ENCODE measurements at regions not wholly inside any gene's neighbourhood (a gene's known extent, or its start where the extent isn't known, plus 50 kb on each side); places are given as distances from the start of the nearest gene placed in this dataset.
"Not testable (repeated sequence)": the region's sequence is repeated elsewhere in the genome, so short reads cannot be mapped to it uniquely, and the experiment has no call there.

DNA sequence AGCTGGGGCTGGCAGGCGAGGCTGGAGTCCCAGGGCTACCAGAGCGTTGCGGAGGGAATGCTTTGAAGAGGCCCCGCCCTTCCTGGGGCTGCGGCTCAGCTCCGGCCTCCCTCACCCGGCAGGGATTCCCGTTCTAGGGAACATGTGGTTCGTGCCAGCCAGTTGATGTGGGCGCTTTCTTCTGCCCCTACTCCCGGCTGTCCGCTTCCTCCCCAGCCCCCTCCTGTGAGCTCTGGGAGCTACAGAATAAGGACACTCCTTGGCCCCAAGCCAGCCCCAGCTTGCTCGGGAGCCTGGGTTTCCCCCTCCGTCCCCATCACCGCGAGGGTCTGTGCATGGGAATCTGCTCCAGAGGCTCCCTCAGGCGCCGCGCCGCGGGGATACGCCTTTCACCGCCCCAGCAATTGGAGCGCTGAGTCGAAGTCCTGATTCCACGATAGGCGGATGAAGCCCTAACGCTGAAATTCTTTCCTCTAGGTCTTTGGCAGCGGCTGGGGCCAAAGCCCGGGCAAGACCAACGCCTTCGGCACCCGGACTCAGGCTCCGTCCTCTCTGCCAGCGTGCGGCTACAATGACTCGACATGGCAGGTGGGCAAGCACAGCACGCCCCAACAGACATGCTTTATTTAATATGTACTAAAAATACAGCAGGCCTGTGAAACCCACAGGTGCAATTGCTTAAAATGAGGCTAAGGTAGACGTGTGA lies 69.5 kb downstream of the KLF15 start:
- WGBS (ENCODE audit: insufficient coverage) = 5% methylated on average over 34 of the region's 39 CpGs
- Mint-ChIP-seq H3K4me3 (no peak overlapping the region), H3K36me3 (no peaks in the 10 kb centered on the region), H3K27ac (no peak overlapping the region), H3K4me1 (no peaks in the 10 kb centered on the region), H3K27me3 (peaks cover 51 to 62% of the 10 kb centered on the region in 2 donors), H3K9me3 (no peaks in the 10 kb centered on the region)
- no peaks in the 10 kb centered on the region for H3K36me3 ChIP-seq (ENCODE audit: control insufficient read depth in 2 of 2, extremely low read depth in 1 of 2, insufficient read depth in 1 of 2, low read length in 1 of 2)
- H3K4me1 ChIP-seq (ENCODE audit: control insufficient read depth in 1 of 2, extremely low read depth in 1 of 2, insufficient read depth in 2 of 2, low read length in 2 of 2) = peaks cover 0 to 4% of the 10 kb centered on the region in 2 experiments
- ATAC-seq (replicated peaks in 1 of 4) = no peak
- H3K27me3 ChIP-seq (replicated peaks in 1 of 2; ENCODE audit: control insufficient read depth in 2 of 2, extremely low read depth in 1 of 2, insufficient read depth in 2 of 2, low read length in 1 of 2) = peaks cover 2 to 44% of the 10 kb centered on the region in 2 experiments
- no peaks in the 10 kb centered on the region for H3K9me3 ChIP-seq
- no peak for DNase-seq
- CTCF ChIA-PET = no interaction called here
- H3K27ac ChIP-seq (ENCODE audit: low read length) = no peak overlapping the region
- H3K4me3 ChIP-seq (ENCODE audit: control insufficient read depth in 1 of 2, extremely low read depth in 1 of 2, low read length in 1 of 2) = no peak overlapping the region
- POLR2A ChIA-PET = no interaction called here

DNA sequence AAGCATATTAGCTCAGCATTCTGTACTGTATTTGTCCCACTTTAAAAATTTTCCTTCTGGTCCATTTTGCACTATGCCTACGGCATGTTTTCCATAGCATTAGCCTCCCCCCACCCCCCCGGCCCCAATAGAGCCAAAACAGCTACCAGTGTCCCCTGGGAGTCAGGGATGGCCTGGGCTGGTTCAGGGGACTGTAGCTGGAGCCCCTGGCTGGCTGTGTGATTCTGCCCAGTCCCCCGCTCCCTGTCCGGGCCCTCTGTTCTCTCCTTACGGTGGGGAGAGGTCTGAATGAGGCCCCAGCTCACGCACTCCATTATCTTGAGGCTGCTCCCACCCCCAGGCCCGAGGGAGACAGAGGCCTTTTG lies 70.1 kb downstream of the KLF15 start:
- Mint-ChIP-seq H3K27me3 (peaks cover 56 to 60% of the 10 kb centered on the region in 2 donors), H3K36me3 (no peaks in the 10 kb centered on the region), H3K4me3 (no peak overlapping the region), H3K9me3 (no peaks in the 10 kb centered on the region), H3K4me1 (no peaks in the 10 kb centered on the region), H3K27ac (no peak overlapping the region)
- Histone ChIP-seq H3K27ac (ENCODE audit: low read length) (no peak overlapping the region), H3K4me1 (ENCODE audit: control insufficient read depth in 1 of 2, extremely low read depth in 1 of 2, insufficient read depth in 2 of 2, low read length in 2 of 2) (peaks cover 0 to 4% of the 10 kb centered on the region in 2 experiments), H3K9me3 (no peaks in the 10 kb centered on the region), H3K27me3 (replicated peaks in 1 of 2; ENCODE audit: control insufficient read depth in 2 of 2, extremely low read depth in 1 of 2, insufficient read depth in 2 of 2, low read length in 1 of 2) (peaks cover 2 to 39% of the 10 kb centered on the region in 2 experiments), H3K36me3 (ENCODE audit: control insufficient read depth in 2 of 2, extremely low read depth in 1 of 2, insufficient read depth in 1 of 2, low read length in 1 of 2) (no peaks in the 10 kb centered on the region), H3K4me3 (ENCODE audit: control insufficient read depth in 1 of 2, extremely low read depth in 1 of 2, low read length in 1 of 2) (no peak overlapping the region)
- ChIA-PET POLR2A (no interaction called here), CTCF (no interaction called here)
- WGBS (ENCODE audit: insufficient coverage) = 56% methylated on average over 3 of the region's 7 CpGs
- DNase-seq (no peak), ATAC-seq (replicated peaks in 1 of 4) (no peak)

- ChIA-PET CTCF (no interaction called here), POLR2A (no interaction called here)
- H3K9me3 ChIP-seq = no peaks in the 10 kb centered on the region
- no peak overlapping the region for H3K27ac ChIP-seq (ENCODE audit: low read length)
- H3K4me3 Mint-ChIP-seq = no peak overlapping the region
- peaks cover 0 to 4% of the 10 kb centered on the region in 2 experiments for H3K4me1 ChIP-seq (ENCODE audit: control insufficient read depth in 1 of 2, extremely low read depth in 1 of 2, insufficient read depth in 2 of 2, low read length in 2 of 2)
- H3K27me3 ChIP-seq (replicated peaks in 1 of 2; ENCODE audit: control insufficient read depth in 2 of 2, extremely low read depth in 1 of 2, insufficient read depth in 2 of 2, low read length in 1 of 2) = peaks cover 0 to 26% of the 10 kb centered on the region in 2 experiments
- H3K4me3 ChIP-seq (ENCODE audit: control insufficient read depth in 1 of 2, extremely low read depth in 1 of 2, low read length in 1 of 2) = no peak overlapping the region
- 80% methylated on average over 1 of the region's 2 CpGs for WGBS (ENCODE audit: insufficient coverage)
- ATAC-seq (replicated peaks in 1 of 4) = no peak
- H3K36me3 Mint-ChIP-seq = no peaks in the 10 kb centered on the region
- DNase-seq = no peak
- H3K4me1 Mint-ChIP-seq = no peaks in the 10 kb centered on the region
- H3K27me3 Mint-ChIP-seq = peaks cover 45 to 49% of the 10 kb centered on the region in 2 donors
- no peak overlapping the region for H3K27ac Mint-ChIP-seq
- H3K36me3 ChIP-seq (ENCODE audit: control insufficient read depth in 2 of 2, extremely low read depth in 1 of 2, insufficient read depth in 1 of 2, low read length in 1 of 2) = no peaks in the 10 kb centered on the region
- H3K9me3 Mint-ChIP-seq = no peaks in the 10 kb centered on the region
Observed at GRCh38 chr3:126285369-126285768, 71.8 kb downstream of the KLF15 start.

DNA sequence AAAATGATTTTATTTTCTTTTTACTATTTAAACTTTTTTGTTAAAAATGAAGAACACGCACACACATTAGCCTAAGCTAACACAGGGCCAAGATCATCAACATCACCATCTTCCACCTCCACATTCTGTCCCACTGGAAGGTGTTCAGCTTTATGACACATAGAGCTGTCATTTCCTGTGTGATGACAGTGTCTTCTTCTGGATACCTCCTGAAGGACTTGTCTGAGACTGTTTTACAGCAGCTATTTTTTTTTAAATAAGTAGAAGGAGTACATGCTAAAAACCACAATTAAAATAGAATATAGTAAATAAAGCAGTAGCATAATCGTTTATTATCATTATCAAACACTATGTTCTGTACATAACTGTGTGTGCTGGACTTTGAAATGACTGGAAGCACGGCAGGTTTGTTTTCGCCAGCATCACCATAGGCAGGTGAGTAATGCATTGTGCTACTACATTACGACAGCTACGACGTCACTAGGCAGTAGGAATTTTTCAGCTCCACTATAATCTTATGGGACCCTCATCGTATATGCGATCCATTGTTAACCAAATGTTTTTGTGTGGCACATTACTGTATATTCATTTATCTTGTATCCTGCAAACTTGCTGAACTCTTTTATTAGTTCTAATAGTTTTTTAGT lies 72.8 kb downstream of the KLF15 start:
- Histone ChIP-seq H3K27ac (ENCODE audit: low read length) (no peak overlapping the region), H3K36me3 (ENCODE audit: control insufficient read depth in 2 of 2, extremely low read depth in 1 of 2, insufficient read depth in 1 of 2, low read length in 1 of 2) (no peaks in the 10 kb centered on the region), H3K4me3 (ENCODE audit: control insufficient read depth in 1 of 2, extremely low read depth in 1 of 2, low read length in 1 of 2) (no peak overlapping the region), H3K27me3 (replicated peaks in 1 of 2; ENCODE audit: control insufficient read depth in 2 of 2, extremely low read depth in 1 of 2, insufficient read depth in 2 of 2, low read length in 1 of 2) (peaks cover 0 to 22% of the 10 kb centered on the region in 2 experiments), H3K4me1 (ENCODE audit: control insufficient read depth in 1 of 2, extremely low read depth in 1 of 2, insufficient read depth in 2 of 2, low read length in 2 of 2) (peaks cover 0 to 4% of the 10 kb centered on the region in 2 experiments), H3K9me3 (no peaks in the 10 kb centered on the region)
- no CpG with 5 or more reads among the region's 9 CpGs for WGBS (ENCODE audit: insufficient coverage)
- Mint-ChIP-seq H3K27me3 (peaks cover 37 to 44% of the 10 kb centered on the region in 2 donors), H3K9me3 (no peaks in the 10 kb centered on the region), H3K27ac (no peak overlapping the region), H3K4me3 (no peak overlapping the region), H3K4me1 (no peaks in the 10 kb centered on the region), H3K36me3 (no peaks in the 10 kb centered on the region)
- CTCF ChIA-PET = no interaction called here
- POLR2A ChIA-PET = no interaction called here
- DNase-seq (no peak), ATAC-seq (replicated peaks in 1 of 4) (no peak)

DNA sequence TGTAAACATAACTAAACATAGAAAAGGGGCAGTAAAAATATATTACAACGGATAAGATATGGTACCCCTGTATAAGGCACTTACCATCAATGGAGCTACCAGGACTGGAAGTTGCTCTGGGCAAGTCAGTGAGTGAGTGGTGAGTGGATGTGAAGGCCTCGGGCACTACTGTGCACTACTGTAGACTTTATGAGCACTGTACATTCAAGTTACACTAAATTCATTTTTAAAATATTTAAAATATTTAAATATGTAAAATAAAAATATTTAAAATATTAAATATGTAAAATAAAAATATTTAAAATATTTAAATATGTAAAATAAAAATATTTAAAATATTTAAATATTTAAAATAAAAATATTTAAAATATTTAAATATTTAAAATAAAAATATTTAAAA lies 73.6 kb downstream of the KLF15 start:
- H3K9me3 ChIP-seq; H3K4me1 Mint-ChIP-seq; DNase-seq; H3K36me3 Mint-ChIP-seq; POLR2A ChIA-PET; H3K9me3 Mint-ChIP-seq; H3K36me3 ChIP-seq (ENCODE audit: control insufficient read depth in 2 of 2, extremely low read depth in 1 of 2, insufficient read depth in 1 of 2, low read length in 1 of 2); H3K27ac Mint-ChIP-seq; H3K4me3 Mint-ChIP-seq; ATAC-seq (replicated peaks in 1 of 4); H3K4me1 ChIP-seq (ENCODE audit: control insufficient read depth in 1 of 2, extremely low read depth in 1 of 2, insufficient read depth in 2 of 2, low read length in 2 of 2); H3K27ac ChIP-seq (ENCODE audit: low read length); H3K4me3 ChIP-seq (ENCODE audit: control insufficient read depth in 1 of 2, extremely low read depth in 1 of 2, low read length in 1 of 2); CTCF ChIA-PET: not testable (repeated sequence)
- peaks cover 37 to 38% of the 10 kb centered on the region in 2 donors for H3K27me3 Mint-ChIP-seq
- WGBS (ENCODE audit: insufficient coverage) = no CpG with 5 or more reads among the region's 2 CpGs
- peaks cover 0 to 22% of the 10 kb centered on the region in 2 experiments for H3K27me3 ChIP-seq (replicated peaks in 1 of 2; ENCODE audit: control insufficient read depth in 2 of 2, extremely low read depth in 1 of 2, insufficient read depth in 2 of 2, low read length in 1 of 2)

- H3K27ac ChIP-seq (ENCODE audit: low read length) = no peak overlapping the region
- ATAC-seq (replicated peaks in 1 of 4) (no peak), DNase-seq (no peak)
- no peak overlapping the region for H3K4me3 ChIP-seq (ENCODE audit: control insufficient read depth in 1 of 2, extremely low read depth in 1 of 2, low read length in 1 of 2)
- Mint-ChIP-seq H3K36me3 (no peaks in the 10 kb centered on the region), H3K9me3 (no peaks in the 10 kb centered on the region), H3K4me1 (no peaks in the 10 kb centered on the region), H3K27me3 (peaks cover 27 to 35% of the 10 kb centered on the region in 2 donors), H3K4me3 (no peak overlapping the region), H3K27ac (no peak overlapping the region)
- H3K9me3 ChIP-seq = no peaks in the 10 kb centered on the region
- CTCF ChIA-PET = no interaction called here
- peaks cover 0 to 5% of the 10 kb centered on the region in 2 experiments for H3K27me3 ChIP-seq (replicated peaks in 1 of 2; ENCODE audit: control insufficient read depth in 2 of 2, extremely low read depth in 1 of 2, insufficient read depth in 2 of 2, low read length in 1 of 2)
- POLR2A ChIA-PET = no interaction called here
- WGBS (ENCODE audit: insufficient coverage) = no CpG with 5 or more reads among the region's 1 CpG
- H3K4me1 ChIP-seq (ENCODE audit: control insufficient read depth in 1 of 2, extremely low read depth in 1 of 2, insufficient read depth in 2 of 2, low read length in 2 of 2) = no peaks in the 10 kb centered on the region
- H3K36me3 ChIP-seq (ENCODE audit: control insufficient read depth in 2 of 2, extremely low read depth in 1 of 2, insufficient read depth in 1 of 2, low read length in 1 of 2) = no peaks in the 10 kb centered on the region
Observed at GRCh38 chr3:126279853-126280252, 77.4 kb downstream of the KLF15 start.
